ENCODE measurements at regions not wholly inside any gene's neighbourhood (a gene's known extent, or its start where the extent isn't known, plus 50 kb on each side); places are given as distances from the start of the nearest gene placed in this dataset.

DNA sequence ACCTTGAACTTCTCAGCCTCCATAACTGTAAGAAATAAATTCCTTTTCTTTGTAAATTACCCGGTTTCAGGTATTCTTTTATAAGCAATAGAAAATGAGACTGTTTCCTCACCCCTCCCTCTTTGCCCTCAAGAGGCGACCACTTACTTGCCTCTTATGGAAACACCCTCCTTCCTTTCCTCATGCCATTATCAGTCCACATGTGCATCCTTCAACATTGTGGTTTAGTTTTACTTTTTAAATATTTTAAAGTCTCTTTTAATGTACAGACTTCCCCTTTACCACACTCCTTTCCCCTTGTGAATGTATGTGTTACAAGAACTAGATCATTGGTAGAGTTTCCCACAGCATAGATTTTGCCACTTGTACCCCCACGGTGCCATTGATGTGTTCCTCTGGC, 202.4 kb upstream of the SIX2 start:
- H3K4me3 ChIP-seq (ENCODE audit: low read depth, low read length): no peak overlapping the region
- TF ChIP-seq, protein P1, sequence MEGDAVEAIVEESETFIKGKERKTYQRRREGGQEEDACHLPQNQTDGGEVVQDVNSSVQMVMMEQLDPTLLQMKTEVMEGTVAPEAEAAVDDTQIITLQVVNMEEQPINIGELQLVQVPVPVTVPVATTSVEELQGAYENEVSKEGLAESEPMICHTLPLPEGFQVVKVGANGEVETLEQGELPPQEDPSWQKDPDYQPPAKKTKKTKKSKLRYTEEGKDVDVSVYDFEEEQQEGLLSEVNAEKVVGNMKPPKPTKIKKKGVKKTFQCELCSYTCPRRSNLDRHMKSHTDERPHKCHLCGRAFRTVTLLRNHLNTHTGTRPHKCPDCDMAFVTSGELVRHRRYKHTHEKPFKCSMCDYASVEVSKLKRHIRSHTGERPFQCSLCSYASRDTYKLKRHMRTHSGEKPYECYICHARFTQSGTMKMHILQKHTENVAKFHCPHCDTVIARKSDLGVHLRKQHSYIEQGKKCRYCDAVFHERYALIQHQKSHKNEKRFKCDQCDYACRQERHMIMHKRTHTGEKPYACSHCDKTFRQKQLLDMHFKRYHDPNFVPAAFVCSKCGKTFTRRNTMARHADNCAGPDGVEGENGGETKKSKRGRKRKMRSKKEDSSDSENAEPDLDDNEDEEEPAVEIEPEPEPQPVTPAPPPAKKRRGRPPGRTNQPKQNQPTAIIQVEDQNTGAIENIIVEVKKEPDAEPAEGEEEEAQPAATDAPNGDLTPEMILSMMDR (IDR thresholded peaks at IDR 0.05; ENCODE audit: insufficient read depth, low read length): no peak
- no peak for DNase-seq (ENCODE audit: low read depth)

DNA sequence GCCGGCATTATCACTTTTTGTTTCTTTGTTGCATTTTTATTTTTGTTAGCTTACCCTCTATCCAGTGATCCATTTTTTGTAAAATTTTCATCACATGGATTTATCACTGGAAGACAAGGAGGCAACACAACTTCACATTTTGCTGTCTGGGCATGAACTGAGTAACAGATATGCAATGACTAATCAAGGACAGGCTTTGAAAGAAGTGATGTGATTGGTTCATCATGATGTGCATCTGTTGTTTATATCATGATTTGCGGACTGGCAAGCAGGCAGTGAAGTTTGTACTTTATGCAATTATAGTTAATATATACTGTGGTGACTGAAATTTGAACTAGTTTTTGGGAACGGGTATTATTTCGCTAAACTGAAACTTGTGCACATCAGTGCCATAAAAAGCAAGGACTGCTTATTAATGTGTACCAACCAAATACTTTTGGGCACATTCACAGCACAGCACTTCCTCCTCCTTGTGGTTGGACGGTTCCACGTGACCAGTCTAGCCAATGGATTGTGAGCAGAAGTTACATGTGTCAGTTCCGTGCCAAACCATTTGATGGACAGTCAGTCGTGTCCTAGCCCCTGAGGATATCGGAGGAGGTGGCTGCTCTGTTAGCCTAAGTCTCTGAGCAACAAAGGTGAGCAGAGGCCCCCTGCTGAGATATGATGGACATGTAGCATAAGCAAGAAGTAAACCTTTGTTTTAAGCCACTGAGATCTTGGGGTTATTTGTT, 201.4 kb upstream of the SIX2 start:
- TF ChIP-seq, protein P1 (IDR thresholded peaks at IDR 0.05; ENCODE audit: insufficient read depth, low read length): no peak
- no peak for DNase-seq (ENCODE audit: low read depth)
- H3K4me3 ChIP-seq (ENCODE audit: low read depth, low read length): no peak overlapping the region

DNA sequence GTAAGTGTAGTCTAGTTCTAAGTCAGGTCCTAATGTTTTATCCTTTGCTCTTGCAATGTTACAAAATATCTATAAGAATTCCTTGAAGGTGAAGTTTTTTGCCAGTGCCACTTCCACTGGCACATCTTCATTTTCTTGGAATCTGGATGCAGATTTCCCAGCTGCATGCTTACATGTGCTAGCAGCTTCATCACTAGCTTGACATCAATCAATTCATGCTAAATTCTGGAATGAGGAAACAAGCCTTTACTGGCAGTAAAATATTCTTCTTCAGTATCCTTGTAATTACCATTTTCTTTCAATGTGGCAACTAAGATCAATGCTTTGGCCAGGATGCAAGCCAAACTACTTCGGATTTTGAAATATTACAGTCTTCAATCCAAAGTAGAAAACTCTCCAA, 200.6 kb upstream of the SIX2 start:
- no peak for DNase-seq (ENCODE audit: low read depth)
- TF ChIP-seq, protein P1 (IDR thresholded peaks at IDR 0.05; ENCODE audit: insufficient read depth, low read length): no peak
- H3K4me3 ChIP-seq (ENCODE audit: low read depth, low read length): no peak overlapping the region

DNA sequence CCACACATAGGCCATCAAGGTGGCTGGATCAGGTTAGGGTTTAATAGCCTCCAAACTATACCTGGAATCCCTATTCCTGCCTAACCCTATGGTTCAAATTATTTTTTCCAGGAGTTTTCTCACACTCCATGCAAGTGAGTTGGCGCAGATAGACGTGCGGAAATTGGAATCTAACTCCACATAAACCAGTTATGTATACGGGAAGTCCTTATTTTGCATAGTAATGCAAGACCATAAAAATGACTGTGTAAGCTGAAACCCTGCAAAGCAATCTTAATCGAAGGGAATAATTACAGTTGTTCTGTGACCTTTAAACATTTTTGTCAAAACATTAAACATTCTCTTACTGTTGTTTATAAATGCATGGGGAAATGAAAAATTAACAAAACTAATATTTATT, 200.1 kb upstream of the SIX2 start:
- DNase-seq (ENCODE audit: low read depth): no peak
- TF ChIP-seq, protein P1 (IDR thresholded peaks at IDR 0.05; ENCODE audit: insufficient read depth, low read length): no peak
- H3K4me3 ChIP-seq (ENCODE audit: low read depth, low read length): no peak overlapping the region

DNA sequence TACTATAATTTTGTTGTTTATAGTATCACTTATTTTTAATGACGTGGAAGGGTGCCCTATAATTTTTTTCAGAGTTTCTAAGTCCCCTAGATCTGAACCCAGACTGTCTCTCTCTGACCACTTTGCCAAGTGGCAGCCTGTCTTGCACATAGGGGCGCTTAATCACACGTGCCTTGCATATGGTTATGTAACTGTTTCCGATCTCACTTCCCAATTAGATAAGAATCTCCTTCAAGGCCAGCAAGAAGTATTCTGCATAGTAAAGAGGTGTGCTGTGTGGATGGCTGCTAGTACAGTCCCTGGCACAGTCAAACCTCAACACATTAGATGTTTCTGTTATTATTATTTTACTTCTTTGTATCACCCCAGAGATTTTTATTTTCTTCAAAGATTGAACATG, 197.8 kb upstream of the SIX2 start:
- no peak overlapping the region for H3K4me3 ChIP-seq (ENCODE audit: low read depth, low read length)
- TF ChIP-seq, protein P1 (IDR thresholded peaks at IDR 0.05; ENCODE audit: insufficient read depth, low read length): no peak
- peak; percentile 43 for DNase-seq (ENCODE audit: low read depth)

DNA sequence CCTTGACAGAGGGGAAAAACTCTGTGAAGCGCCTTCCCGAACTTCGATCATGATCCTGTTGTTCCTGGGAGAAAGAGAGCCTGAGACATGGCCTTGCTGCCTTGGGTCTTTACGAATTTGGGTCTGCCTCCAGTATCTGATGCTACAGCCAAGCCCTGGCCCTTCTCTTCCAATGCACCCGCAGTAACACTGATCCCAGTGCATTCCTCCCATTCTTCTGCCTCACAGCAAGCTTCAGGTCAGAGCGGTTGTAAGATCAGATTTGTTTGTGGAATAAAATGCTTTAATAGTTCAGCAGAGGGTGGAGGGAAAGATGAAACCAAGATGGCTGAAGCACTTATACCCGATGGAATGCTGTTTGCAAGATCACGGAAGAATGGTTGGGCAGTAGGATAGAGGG, 196.7 kb upstream of the SIX2 start:
- TF ChIP-seq, protein P1 (IDR thresholded peaks at IDR 0.05; ENCODE audit: insufficient read depth, low read length): no peak
- no peak for DNase-seq (ENCODE audit: low read depth)
- H3K4me3 ChIP-seq (ENCODE audit: low read depth, low read length): no peak overlapping the region

DNA sequence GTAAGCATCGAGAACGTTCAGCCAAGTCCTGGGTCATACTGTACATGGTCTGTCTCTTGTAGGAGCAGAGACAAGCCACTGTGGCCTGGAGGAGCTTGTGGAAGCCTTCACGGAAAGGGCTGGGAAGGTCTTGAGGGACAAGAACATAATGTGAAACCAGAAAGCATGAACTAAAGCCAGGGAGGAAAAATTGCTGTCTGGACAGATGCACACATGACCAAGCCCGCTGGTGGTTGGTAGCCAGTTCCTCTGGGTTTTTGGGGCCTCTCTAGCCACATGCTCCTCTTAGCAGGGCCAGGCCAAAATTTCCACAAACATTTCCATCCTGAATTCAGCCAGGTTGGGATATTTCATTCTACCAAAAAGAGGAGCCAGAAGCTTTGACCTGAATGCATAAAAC, 196.2 kb upstream of the SIX2 start:
- DNase-seq (ENCODE audit: low read depth): no peak
- TF ChIP-seq, protein P1 (IDR thresholded peaks at IDR 0.05; ENCODE audit: insufficient read depth, low read length): no peak
- no peak overlapping the region for H3K4me3 ChIP-seq (ENCODE audit: low read depth, low read length)
